GM19239 (cell line): ENCODE measurements at regions not wholly inside any gene's neighbourhood (a gene's known extent, or its start where the extent isn't known, plus 50 kb on each side); places are given as distances from the start of the nearest gene placed in this dataset.

Source experiments
- DNase-seq: peaks from one replicate; pipeline ENCODE4 v3.0.0; 2011; ENCODE audit warnings: low spot score; ENCODE audit not compliant: insufficient read length
- FAIRE-seq: peaks from 2 replicates; lab custom pipeline; 2011; peaks lifted over from hg19 to GRCh38; lab: Jason Lieb, UNC

- DNase-seq = no peak
- no peak for FAIRE-seq
Measured at GRCh38 chr2:226623587-226624368, 175.8 kb downstream of the IRS1 start.

DNA sequence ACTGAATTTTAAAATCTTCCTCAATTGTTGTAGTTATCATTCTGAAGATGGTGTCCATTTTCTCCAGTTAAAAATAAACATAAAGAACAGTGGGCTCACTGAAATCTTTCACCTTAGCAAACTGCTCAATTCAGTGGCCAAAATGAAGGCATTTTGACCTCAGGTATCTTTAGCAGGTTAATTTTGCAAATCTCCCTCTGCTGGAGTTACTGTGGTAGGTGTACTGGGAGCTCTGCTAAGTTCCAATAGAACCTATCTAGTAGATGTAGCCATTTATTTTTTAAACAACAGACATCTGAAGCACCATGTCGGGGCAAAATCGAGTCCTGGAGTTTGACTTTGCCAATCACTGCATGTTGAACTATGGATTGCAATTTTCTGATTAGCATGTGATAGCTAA, 177.1 kb downstream of the IRS1 start:
- no peak for DNase-seq
- no peak for FAIRE-seq

DNA sequence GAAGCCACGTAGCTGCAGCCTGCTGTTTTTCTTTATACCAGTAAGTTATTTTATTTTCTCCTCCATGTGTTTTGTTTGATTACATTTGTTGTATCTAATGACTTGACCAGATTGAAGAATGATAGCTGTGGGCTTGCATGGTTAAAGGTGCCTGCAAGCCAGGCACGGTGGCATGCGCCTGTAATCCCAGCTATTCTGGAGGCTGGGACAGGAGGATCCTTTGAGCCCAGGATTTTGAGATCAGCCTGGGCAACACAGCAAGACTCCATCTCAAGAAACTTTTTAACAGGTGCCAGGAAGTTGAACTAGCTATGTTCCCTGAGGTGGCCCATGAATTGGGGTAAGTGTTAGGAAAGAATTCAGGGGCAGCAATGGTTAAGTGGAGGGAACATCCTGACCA, 179.4 kb downstream of the IRS1 start:
- FAIRE-seq = no peak

DNA sequence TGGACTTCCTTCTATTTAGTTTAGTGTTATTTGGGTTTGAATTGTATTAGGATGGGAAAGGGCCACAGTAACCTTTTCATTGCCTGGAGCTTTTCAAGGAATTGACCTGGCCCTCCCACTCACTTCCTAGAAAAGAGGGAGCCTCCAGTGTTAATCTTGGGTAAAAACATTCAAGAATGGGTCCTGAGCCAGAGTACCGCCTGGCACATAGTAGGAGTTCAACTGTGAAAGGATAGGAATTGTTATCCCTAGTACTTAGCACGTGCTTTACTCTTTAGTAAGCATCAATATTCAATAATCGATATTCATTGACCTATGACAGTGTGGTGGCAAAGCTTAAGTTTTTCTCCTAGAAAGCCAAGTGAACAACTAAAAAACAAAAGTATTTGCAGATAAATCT, 179.9 kb downstream of the IRS1 start:
- DNase-seq = no peak
- FAIRE-seq = no peak

More for the DNA sequence above, 179.4 kb downstream of the IRS1 start:
- DNase-seq = no peak

GRCh38 chr2:226618875-226619605, 180.6 kb downstream of the IRS1 start:
- DNase-seq = no peak
- no peak for FAIRE-seq

DNA sequence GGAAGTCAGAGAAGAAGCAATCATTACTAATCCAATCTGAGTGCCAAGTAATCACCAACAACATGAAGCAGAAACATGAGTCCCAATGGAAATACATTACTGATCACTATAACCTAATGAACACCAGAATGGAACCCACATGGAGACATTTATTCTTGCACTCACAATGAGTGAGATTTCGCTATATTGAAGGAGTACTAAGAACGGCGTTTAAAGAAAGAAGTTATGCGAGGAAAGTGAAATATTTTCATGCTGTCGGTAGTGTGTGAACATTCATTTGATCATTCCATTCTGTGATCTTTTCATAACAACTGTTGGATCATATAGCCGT, 181.1 kb downstream of the IRS1 start:
- no peak for DNase-seq
- FAIRE-seq = no peak

DNA sequence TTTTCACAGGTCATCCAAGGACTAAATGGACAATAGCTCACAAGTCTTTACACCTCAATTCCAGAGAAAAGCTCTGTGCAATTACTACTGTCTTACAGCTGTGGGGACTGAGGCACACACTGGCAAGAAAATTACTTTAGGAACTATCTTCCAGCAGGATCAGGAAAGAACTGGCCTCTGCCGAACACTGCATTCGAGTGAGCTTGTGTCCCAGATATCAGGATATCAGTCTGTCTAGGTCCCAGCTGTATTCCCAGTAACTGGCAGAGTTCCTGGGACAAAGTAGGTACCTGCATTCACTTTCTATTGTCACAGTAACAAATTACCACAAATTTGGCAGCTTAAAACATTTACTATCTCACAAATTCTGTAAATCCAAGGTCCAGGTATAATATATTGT, 183.7 kb downstream of the IRS1 start:
- FAIRE-seq = no peak

DNA sequence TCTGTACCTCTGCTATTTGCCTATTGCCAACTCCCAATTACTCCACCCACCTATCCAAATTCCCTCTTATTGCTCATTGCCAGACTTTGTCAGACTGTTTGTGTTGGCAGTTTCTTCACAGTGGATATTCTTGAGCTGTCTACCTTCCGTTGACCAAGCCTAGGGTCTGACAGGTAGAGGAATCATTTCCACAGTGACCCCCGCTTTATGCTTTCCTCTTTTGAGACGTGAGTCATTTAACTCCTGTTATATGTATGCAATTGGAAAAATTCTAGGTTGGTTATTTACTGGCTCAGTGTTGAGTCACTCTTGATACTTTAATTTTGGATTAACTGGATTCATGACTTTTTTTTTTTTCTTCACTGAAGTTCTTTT, 187.7 kb downstream of the IRS1 start:
- FAIRE-seq (no peak), DNase-seq (no peak)

More for the DNA sequence above, 183.7 kb downstream of the IRS1 start:
- DNase-seq = no peak

GRCh38 chr2:226611196-226611943, 188.2 kb downstream of the IRS1 start:
- FAIRE-seq = no peak

DNA sequence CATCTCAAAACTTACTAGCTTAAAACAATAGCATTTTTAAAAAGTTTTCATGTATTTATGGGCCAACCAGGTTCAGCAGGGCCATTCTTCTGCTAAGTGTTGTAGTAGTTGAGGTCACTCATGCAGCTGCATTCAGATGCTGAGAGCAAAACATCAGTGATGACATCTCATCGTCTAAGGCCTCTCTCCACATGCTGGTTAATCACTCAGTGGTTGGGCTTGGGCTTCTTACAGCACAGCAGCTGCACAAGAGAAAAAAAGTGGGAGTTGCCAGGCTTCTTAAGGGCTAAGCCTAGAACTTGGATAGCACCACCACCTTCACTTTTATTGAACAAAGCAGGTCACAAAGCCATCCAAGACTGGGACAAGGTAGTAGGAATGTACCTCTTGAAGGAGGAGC, 190.3 kb downstream of the IRS1 start:
- FAIRE-seq (no peak), DNase-seq (no peak)

More at GRCh38 chr2:226611196-226611943, 188.2 kb downstream of the IRS1 start:
- DNase-seq = no peak

- DNase-seq (no peak), FAIRE-seq (no peak)
Measured at GRCh38 chr2:226608451-226608850, 191.2 kb downstream of the IRS1 start.

- DNase-seq (no peak), FAIRE-seq (no peak)
Measured at GRCh38 chr2:226607379-226607778, 192.2 kb downstream of the IRS1 start.

DNA sequence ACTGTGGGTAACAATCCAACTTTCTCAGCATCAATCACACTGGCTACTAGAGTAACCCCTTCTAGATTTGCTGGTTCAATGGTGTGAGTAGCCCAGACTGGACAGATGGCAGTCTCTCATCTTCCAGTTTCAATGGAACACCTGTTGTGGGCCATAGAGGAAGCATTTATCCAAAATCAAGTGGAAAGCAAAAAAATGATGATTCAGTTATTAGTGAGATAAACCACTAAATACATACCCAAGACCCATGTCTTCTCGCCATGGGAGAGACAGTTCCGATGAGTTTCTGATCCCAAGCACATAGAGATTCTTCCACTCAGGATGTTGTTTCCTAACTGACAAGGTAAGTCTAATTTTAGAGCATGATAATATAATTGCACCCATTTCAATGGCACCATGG, 194.0 kb downstream of the IRS1 start:
- DNase-seq (no peak), FAIRE-seq (no peak)

DNA sequence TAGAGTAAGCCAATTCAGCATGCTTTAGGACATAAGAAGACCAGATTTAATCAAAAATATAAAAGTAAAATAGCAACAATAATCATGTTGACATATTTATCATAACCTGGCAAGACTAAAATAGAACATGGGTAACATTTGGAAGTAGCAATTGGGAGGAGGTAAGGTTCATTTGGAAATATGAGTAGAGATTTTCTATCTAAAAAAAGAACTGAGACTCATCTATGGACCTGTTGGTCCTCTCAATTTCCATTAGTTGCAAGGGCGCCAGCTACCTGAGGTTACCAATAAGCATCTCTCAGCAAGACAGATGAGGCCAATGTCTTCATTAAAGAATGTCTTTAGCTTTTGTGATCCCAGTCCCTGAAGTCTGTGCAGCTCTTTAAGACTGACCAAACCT, 196.0 kb downstream of the IRS1 start:
- DNase-seq (no peak), FAIRE-seq (no peak)

GRCh38 chr2:226601881-226602662, 197.5 kb downstream of the IRS1 start:
- FAIRE-seq (no peak), DNase-seq (no peak)

DNA sequence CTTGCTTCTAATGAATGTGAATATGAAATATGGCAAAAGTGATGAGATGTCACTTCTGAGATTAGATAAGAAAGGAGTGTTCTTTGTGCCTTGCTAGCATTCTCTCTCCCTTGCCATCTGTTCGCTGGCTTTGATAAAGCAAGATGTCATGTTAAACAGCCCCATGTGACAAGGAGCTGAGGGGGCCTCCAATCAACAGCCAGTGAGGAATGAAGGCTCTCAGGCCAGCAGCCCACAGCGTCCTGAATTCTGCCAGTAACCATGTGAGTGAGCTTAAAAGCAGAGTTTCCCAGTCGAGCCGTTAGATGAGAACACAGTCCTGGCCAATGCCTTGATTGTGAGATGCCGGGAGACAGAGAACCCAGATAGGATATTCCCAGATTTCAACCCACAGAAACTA, 198.8 kb downstream of the IRS1 start:
- no peak for FAIRE-seq
- DNase-seq = no peak

GRCh38 chr2:226600184-226600583, 199.4 kb downstream of the IRS1 start:
- DNase-seq (no peak), FAIRE-seq (no peak)

- FAIRE-seq = no peak
Measured at GRCh38 chr2:226589043-226589442, 210.6 kb downstream of the IRS1 start.

DNA sequence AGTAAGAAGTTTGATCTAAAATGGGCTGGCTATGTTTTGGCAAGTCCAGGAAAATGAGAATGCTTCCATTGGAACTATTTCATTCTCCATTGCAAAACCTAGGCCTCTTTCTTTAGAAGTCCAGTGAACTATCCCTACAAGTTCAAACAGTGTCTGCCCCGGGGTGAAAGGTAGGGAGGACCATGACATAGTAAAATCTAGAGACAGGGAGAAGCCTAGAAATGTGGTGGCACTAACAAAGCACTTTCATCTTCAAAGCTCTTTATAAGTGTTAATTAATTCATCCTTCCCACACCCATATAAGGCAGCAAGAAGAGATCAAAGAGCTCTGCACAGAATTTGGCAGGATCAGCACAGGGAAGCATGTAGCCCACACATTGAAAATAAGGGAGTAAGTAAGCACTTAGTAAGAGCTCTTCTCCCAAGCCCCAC, 214.5 kb downstream of the IRS1 start:
- FAIRE-seq = no peak
- no peak for DNase-seq

More at GRCh38 chr2:226589043-226589442, 210.6 kb downstream of the IRS1 start:
- DNase-seq = no peak

GRCh38 chr2:226584518-226585055, 215.0 kb downstream of the IRS1 start:
- no peak for DNase-seq
- no peak for FAIRE-seq
